GM13976 (cell line): ENCODE measurements at regions not wholly inside any gene's neighbourhood (a gene's known extent, or its start where the extent isn't known, plus 50 kb on each side); places are given as distances from the start of the nearest gene placed in this dataset.

Source experiments
- DNase-seq: peaks from one replicate; pipeline ENCODE4 v3.0.0; 2012; ENCODE audit warnings: low spot score
- CTCF ChIP-seq: IDR thresholded peaks from 2 replicates; pipeline ENCODE4 v1.5.1; 2012; ENCODE audit warnings: borderline replicate concordance, mild to moderate bottlenecking; ENCODE audit not compliant: insufficient read depth; ENCODE audit errors: extremely low read depth, missing control alignments, control extremely low read depth
- in situ Hi-C: fragments of 300-500 bp; cut with MboI; formaldehyde crosslinking; loops from one replicate; pipeline ENCODE4 v1.12.0; 2022; ENCODE audit warnings: low sequenced_read_pairs, mixed read lengths, inconsistent platforms; ENCODE audit not compliant: unreplicated experiment

DNA sequence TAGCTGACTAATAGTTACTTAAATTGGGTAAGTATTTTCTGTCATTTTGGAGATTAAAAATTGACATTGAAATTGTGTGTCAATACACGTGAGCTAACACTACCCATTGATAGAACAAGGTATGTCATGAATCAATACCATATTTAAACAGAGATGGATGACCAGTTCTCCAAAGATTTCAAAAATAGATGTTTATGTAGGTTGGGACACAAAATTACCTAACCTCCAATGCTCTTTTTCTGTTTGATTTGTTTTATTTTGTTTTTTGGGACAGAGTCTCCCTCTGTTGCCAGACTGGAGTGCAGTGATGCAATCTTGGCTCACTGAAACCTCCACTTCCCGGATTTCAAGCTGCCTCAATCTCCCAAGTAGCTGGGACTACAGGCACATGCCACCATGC, 1491.7 kb downstream of the GRIK2 start:
- no peak for DNase-seq
- TF ChIP-seq CTCF, result no peak
- in situ Hi-C loops, result no loop called here

- in situ Hi-C loops, result no loop called here
- no peak for TF ChIP-seq CTCF
- no peak for DNase-seq
These were observed 1459.9 kb downstream of the GRIK2 start for GRCh38 chr6:102853249-102853955.

DNA sequence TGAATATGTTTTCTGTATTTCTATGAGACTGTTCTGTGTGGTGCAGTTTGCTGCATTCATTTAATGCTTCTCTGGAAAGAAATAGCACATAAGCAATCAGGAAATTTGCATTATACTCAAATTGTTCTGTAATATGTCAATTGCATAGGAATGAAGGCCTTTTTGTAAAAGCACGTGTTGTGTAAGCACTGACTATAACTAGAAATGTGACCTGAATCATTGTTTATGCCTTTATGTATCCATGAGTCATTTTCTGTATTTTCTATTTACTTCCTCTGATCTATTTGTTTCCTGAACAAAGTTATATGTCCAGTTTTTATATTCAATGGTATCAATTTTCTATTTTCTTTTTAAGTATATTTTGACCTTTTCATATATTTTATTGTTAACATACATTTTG, 1455.3 kb downstream of the GRIK2 start:
- no peak for TF ChIP-seq CTCF
- in situ Hi-C loops, result no loop called here
- DNase-seq, result no peak

GRCh38 chr6:102848210-102848609, 1454.7 kb downstream of the GRIK2 start:
- TF ChIP-seq CTCF, result no peak
- DNase-seq, result no peak
- in situ Hi-C loops, result no loop called here

DNA sequence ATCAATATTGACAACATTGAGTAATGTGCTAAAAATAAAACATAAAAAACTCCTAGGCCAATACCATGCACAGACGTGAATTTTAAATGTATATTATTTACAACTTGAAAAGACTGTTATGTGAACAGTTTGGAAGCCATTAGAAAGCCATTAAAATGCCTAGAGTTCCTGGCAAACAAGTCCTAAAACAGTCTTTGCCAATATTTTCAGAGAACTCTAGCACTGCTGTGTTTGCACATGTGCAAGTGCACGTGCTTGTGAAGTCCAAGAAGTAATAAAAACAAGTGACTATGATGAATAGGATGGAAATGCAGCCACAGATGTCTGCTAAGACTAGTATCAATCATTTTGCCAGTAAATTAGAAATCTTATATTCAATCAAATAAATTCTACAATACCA, 1447.6 kb downstream of the GRIK2 start:
- no peak for TF ChIP-seq CTCF

GRCh38 chr6:102832021-102832420, 1438.5 kb downstream of the GRIK2 start:
- in situ Hi-C loops, result no loop called here
- TF ChIP-seq CTCF, result no peak
- no peak for DNase-seq

More for the DNA sequence above, 1447.6 kb downstream of the GRIK2 start:
- in situ Hi-C loops, result no loop called here
- DNase-seq, result no peak
